ENCODE measurements at regions not wholly inside any gene's neighbourhood (a gene's known extent, or its start where the extent isn't known, plus 50 kb on each side); places are given as distances from the start of the nearest gene placed in this dataset.

- FAIRE-seq (no peak), DNase-seq (ENCODE audit: low read depth, low spot score) (no peak)
- no peaks in the 10 kb centered on the region for H3K36me3 ChIP-seq (ENCODE audit: control insufficient read depth in 2 of 2, extremely low read depth in 1 of 2, insufficient read depth in 2 of 2, low read length in 2 of 2)
- H2AFZ ChIP-seq (ENCODE audit: control insufficient read depth, low read length): no peak overlapping the region
- H3K4me2 ChIP-seq (ENCODE audit: control insufficient read depth, extremely low read depth, insufficient read depth, low read depth, low read length): no peak overlapping the region
- H3K79me2 ChIP-seq (ENCODE audit: control insufficient read depth, insufficient read depth, low read length): no peaks in the 10 kb centered on the region
- no peak overlapping the region for H3K27ac ChIP-seq (ENCODE audit: control insufficient read depth, insufficient read depth, low read length)
- TF ChIP-seq CTCF (optimal IDR thresholded peaks at IDR 0.05 in 1 of 3, IDR thresholded peaks at IDR 0.05 in 1 of 3, conservative IDR thresholded peaks at IDR 0.05 in 1 of 3; ENCODE audit: extremely low read depth in 1 of 3, insufficient read depth in 2 of 3, low read length in 3 of 3) (no peak), EZH2 (IDR thresholded peaks at IDR 0.05; ENCODE audit: low read length) (no peak)
- no peaks in the 10 kb centered on the region for H3K27me3 ChIP-seq (ENCODE audit: control insufficient read depth, extremely low read depth, insufficient read depth, low read length)
- H3K9me3 ChIP-seq (ENCODE audit: control insufficient read depth, low read depth, low read length): no peaks in the 10 kb centered on the region
- no peak overlapping the region for H3K9ac ChIP-seq (ENCODE audit: control insufficient read depth, extremely low read depth, insufficient read depth, low read length)
- H4K20me1 ChIP-seq (ENCODE audit: control insufficient read depth, extremely low read depth, insufficient read depth, low read length): no peaks in the 10 kb centered on the region
- H3K4me3 ChIP-seq (ENCODE audit: control insufficient read depth in 2 of 3, extremely low read depth in 1 of 3, insufficient read depth in 2 of 3, low read depth in 1 of 3, low read length in 3 of 3): no peak overlapping the region
- H3K9me1 ChIP-seq (ENCODE audit: control insufficient read depth, extremely low read depth, insufficient read depth, low read length): no peaks in the 10 kb centered on the region
- H3K4me1 ChIP-seq (ENCODE audit: control insufficient read depth, extremely low read depth, insufficient read depth, low read length): peaks cover 18% of the 10 kb centered on the region
- dilution Hi-C loops (cut with MboI; ENCODE audit: extremely low pct_ligation_motif_present, low sequenced_read_pairs): no loop called here
Measured at GRCh38 chr4:155604718-155605626, 61.7 kb upstream of the GUCY1A1 start.

- no peaks in the 10 kb centered on the region for H4K20me1 ChIP-seq (ENCODE audit: control insufficient read depth, extremely low read depth, insufficient read depth, low read length)
- no peaks in the 10 kb centered on the region for H3K79me2 ChIP-seq (ENCODE audit: control insufficient read depth, insufficient read depth, low read length)
- H2AFZ ChIP-seq (ENCODE audit: control insufficient read depth, low read length): no peak overlapping the region
- no peaks in the 10 kb centered on the region for H3K9me1 ChIP-seq (ENCODE audit: control insufficient read depth, extremely low read depth, insufficient read depth, low read length)
- H3K9me3 ChIP-seq (ENCODE audit: control insufficient read depth, low read depth, low read length): no peaks in the 10 kb centered on the region
- H3K36me3 ChIP-seq (ENCODE audit: control insufficient read depth in 2 of 2, extremely low read depth in 1 of 2, insufficient read depth in 2 of 2, low read length in 2 of 2): no peaks in the 10 kb centered on the region
- no peak overlapping the region for H3K4me3 ChIP-seq (ENCODE audit: control insufficient read depth in 2 of 3, extremely low read depth in 1 of 3, insufficient read depth in 2 of 3, low read depth in 1 of 3, low read length in 3 of 3)
- H3K4me1 ChIP-seq (ENCODE audit: control insufficient read depth, extremely low read depth, insufficient read depth, low read length): peaks cover 18% of the 10 kb centered on the region
- no peak for FAIRE-seq
- no peak overlapping the region for H3K9ac ChIP-seq (ENCODE audit: control insufficient read depth, extremely low read depth, insufficient read depth, low read length)
- H3K27ac ChIP-seq (ENCODE audit: control insufficient read depth, insufficient read depth, low read length): no peak overlapping the region
- TF ChIP-seq CTCF (optimal IDR thresholded peaks at IDR 0.05 in 1 of 3, IDR thresholded peaks at IDR 0.05 in 1 of 3, conservative IDR thresholded peaks at IDR 0.05 in 1 of 3; ENCODE audit: extremely low read depth in 1 of 3, insufficient read depth in 2 of 3, low read length in 3 of 3) (no peak), EZH2 (IDR thresholded peaks at IDR 0.05; ENCODE audit: low read length) (no peak)
- H3K4me2 ChIP-seq (ENCODE audit: control insufficient read depth, extremely low read depth, insufficient read depth, low read depth, low read length): no peak overlapping the region
- DNase-seq (ENCODE audit: low read depth, low spot score): no peak
- no peaks in the 10 kb centered on the region for H3K27me3 ChIP-seq (ENCODE audit: control insufficient read depth, extremely low read depth, insufficient read depth, low read length)
- dilution Hi-C loops (cut with MboI; ENCODE audit: extremely low pct_ligation_motif_present, low sequenced_read_pairs): no loop called here
Measured at GRCh38 chr4:155603360-155603891, 63.2 kb upstream of the GUCY1A1 start.
